H1 (cell line): ENCODE measurements at regions not wholly inside any gene's neighbourhood (a gene's known extent, or its start where the extent isn't known, plus 50 kb on each side); places are given as distances from the start of the nearest gene placed in this dataset.

Experiments used
- CTCF ChIA-PET: fragments of 300-600 bp; sonication (Branson Sonifier 250); formaldehyde crosslinking; loops from one replicate; lab custom pipeline; 2021; ENCODE audit not compliant: partially characterized antibody; lab: Charles Lee
- POLR2A ChIA-PET: fragments of 300-600 bp; sonication (Branson Sonifier 250); formaldehyde crosslinking; loops from one replicate; lab custom pipeline; 2021; ENCODE audit warnings: inconsistent platforms; ENCODE audit not compliant: partially characterized antibody; lab: Charles Lee
- DNase-seq, 2 experiments: peaks; one replicate each; pipeline versions ENCODE4 v3.0.0 to v3.0.0-alpha.2; 2010 to 2022; ENCODE audit warnings: low spot score in 2 of 2, low read depth in 1 of 2, mixed read lengths in 1 of 2
- FAIRE-seq: peaks from 2 replicates; lab custom pipeline; 2011; peaks lifted over from hg19 to GRCh38; lab: Jason Lieb, UNC
- H2AFZ ChIP-seq: 2 replicates; pipeline ENCODE4 v1.8.1; 2012; ENCODE audit warnings: low read length, inconsistent platforms
- H2AK5ac ChIP-seq: 2 replicates; pipeline ENCODE4 v1.6.1; 2013; ENCODE audit warnings: low read depth, low read length
- H2BK120ac ChIP-seq: replicated peaks from 2 replicates; pipeline ENCODE3; 2013; ENCODE audit warnings: low read depth, low read length, inconsistent platforms
- H2BK12ac ChIP-seq: 2 replicates; pipeline ENCODE4 v1.6.1; 2013; ENCODE audit warnings: low read depth, low read length
- H2BK15ac ChIP-seq: 2 replicates; pipeline ENCODE4 v1.6.1; 2013; ENCODE audit warnings: low read length
- H2BK20ac ChIP-seq: 2 replicates; pipeline ENCODE4 v1.6.1; 2013; ENCODE audit warnings: low read length
- H2BK5ac ChIP-seq: 2 replicates; pipeline ENCODE4 v1.6.1; 2013; ENCODE audit warnings: low read depth, low read length
- H3K14ac ChIP-seq: 2 replicates; pipeline ENCODE4 v1.6.1; 2013; ENCODE audit warnings: inconsistent platforms; ENCODE audit not compliant: insufficient read length
- H3K18ac ChIP-seq: 2 replicates; pipeline ENCODE4 v1.6.1; 2013; ENCODE audit warnings: low read length; ENCODE audit errors: extremely low read depth
- H3K23ac ChIP-seq: 2 replicates; pipeline ENCODE4 v1.6.1; 2013; ENCODE audit warnings: inconsistent platforms; ENCODE audit not compliant: insufficient read length
- H3K23me2 ChIP-seq: 2 replicates; pipeline ENCODE4 v1.6.1; 2013; ENCODE audit warnings: low read depth, low read length
- H3K27ac ChIP-seq: 2 replicates; pipeline ENCODE4 v1.6.1; 2011; ENCODE audit warnings: low read depth, low read length, inconsistent platforms
- H3K27me3 ChIP-seq, 4 experiments: replicated peaks in 1 of 4; 1 replicate in 1 of 4; 2 replicates in 3 of 4; pipeline versions ENCODE4 v1.6.1 to v1.8.1; 2011 to 2013; ENCODE audit warnings: low read length in 3 of 4, mild to moderate bottlenecking in 3 of 4, inconsistent platforms in 2 of 4, mixed read lengths in 2 of 4, moderate library complexity in 1 of 4; ENCODE audit not compliant: control insufficient read depth in 3 of 4, insufficient read depth in 3 of 4; ENCODE audit errors: extremely low read depth in 1 of 4
- H3K36me3 ChIP-seq, 4 experiments: 2 replicates each; pipeline versions ENCODE4 v1.6.1 to v1.8.1; 2011 to 2013; ENCODE audit warnings: mild to moderate bottlenecking in 4 of 4, low read length in 3 of 4, moderate library complexity in 2 of 4, control low read depth in 1 of 4, inconsistent platforms in 1 of 4; ENCODE audit not compliant: insufficient read depth in 4 of 4, control insufficient read depth in 2 of 4
- H3K4ac ChIP-seq: replicated peaks from 2 replicates; pipeline ENCODE3; 2013; ENCODE audit warnings: low read length, low read depth, mixed read lengths, inconsistent platforms; ENCODE audit not compliant: insufficient read length
- H3K4me1 ChIP-seq, 4 experiments: replicated peaks in 1 of 4; 1 replicate in 1 of 4; 2 replicates in 3 of 4; pipeline versions ENCODE4 v1.6.1 to v1.8.1; 2011 to 2013; ENCODE audit warnings: low read length in 3 of 4, inconsistent platforms in 2 of 4, mixed read lengths in 1 of 4; ENCODE audit not compliant: insufficient read depth in 4 of 4, control insufficient read depth in 3 of 4
- H3K4me2 ChIP-seq, 2 experiments: 2 replicates each; pipeline versions ENCODE4 v1.6.1 to v1.8.1; 2011 to 2013; ENCODE audit warnings: low read depth in 2 of 2, low read length in 2 of 2, control low read depth in 1 of 2, inconsistent platforms in 1 of 2, mild to moderate bottlenecking in 1 of 2; ENCODE audit not compliant: insufficient read depth in 1 of 2
- H3K4me3 ChIP-seq, 4 experiments: fragments of 200-600, 300-600 bp in 1 of 4; sonication (generic), shearing (Covaris generic), sonication (Bioruptor Twin) in 1 of 4; 2 replicates each; pipeline versions ENCODE4 v1.5.1 to v1.8.1; 2011 to 2016; ENCODE audit warnings: low read length in 4 of 4, low read depth in 3 of 4, control low read depth in 2 of 4, inconsistent platforms in 2 of 4, mild to moderate bottlenecking in 2 of 4, mixed read lengths in 1 of 4, moderate library complexity in 1 of 4; ENCODE audit not compliant: insufficient read depth in 2 of 4; ENCODE audit errors: extremely low read depth in 1 of 4
- H3K56ac ChIP-seq: replicated peaks from 2 replicates; pipeline ENCODE3; 2013; ENCODE audit warnings: low read depth, mild to moderate bottlenecking, mixed read lengths, low read length, inconsistent platforms; ENCODE audit not compliant: insufficient read length
- H3K79me1 ChIP-seq: 2 replicates; pipeline ENCODE4 v1.6.1; 2013; ENCODE audit warnings: low read depth, low read length, control low read depth
- H3K79me2 ChIP-seq, 2 experiments: 2 replicates each; pipeline versions ENCODE4 v1.6.1 to v1.8.1; 2012 to 2013; ENCODE audit warnings: low read length in 2 of 2, mild to moderate bottlenecking in 2 of 2, inconsistent platforms in 1 of 2; ENCODE audit not compliant: insufficient read depth in 2 of 2, control insufficient read depth in 1 of 2
- H3K9ac ChIP-seq, 4 experiments: replicated peaks in 1 of 4; 1 replicate in 1 of 4; 2 replicates in 3 of 4; pipeline versions ENCODE4 v1.6.1 to v1.8.1; 2011 to 2013; ENCODE audit warnings: low read depth in 3 of 4, low read length in 3 of 4, control low read depth in 2 of 4, mild to moderate bottlenecking in 2 of 4, moderate library complexity in 2 of 4, inconsistent platforms in 1 of 4; ENCODE audit errors: extremely low read depth in 1 of 4
- H3K9me3 ChIP-seq, 2 experiments: 2 replicates each; pipeline versions ENCODE4 v1.6.1 to v1.8.1; 2012 to 2013; ENCODE audit warnings: mild to moderate bottlenecking in 2 of 2, moderate library complexity in 2 of 2, control low read depth in 1 of 2, inconsistent platforms in 1 of 2, low read depth in 1 of 2, low read length in 1 of 2, mixed read lengths in 1 of 2; ENCODE audit not compliant: insufficient read depth in 2 of 2
- H4K20me1 ChIP-seq, 2 experiments: replicated peaks in 1 of 2; 2 replicates each; pipeline versions ENCODE3 to v1.8.1; 2011 to 2013; ENCODE audit warnings: inconsistent platforms in 2 of 2, low read length in 2 of 2, mild to moderate bottlenecking in 1 of 2; ENCODE audit not compliant: insufficient read depth in 2 of 2, control insufficient read depth in 1 of 2
- H4K5ac ChIP-seq: 2 replicates; pipeline ENCODE4 v1.6.1; 2013; ENCODE audit warnings: low read length, low read depth, mixed read lengths, inconsistent platforms; ENCODE audit not compliant: insufficient read length
- H4K8ac ChIP-seq: 2 replicates; pipeline ENCODE4 v1.8.0; 2013; ENCODE audit warnings: mild to moderate bottlenecking, moderate library complexity, low read length, inconsistent platforms; ENCODE audit not compliant: insufficient read depth; ENCODE audit errors: extremely low read depth
- H4K91ac ChIP-seq: replicated peaks from 2 replicates; pipeline ENCODE3; 2013; ENCODE audit warnings: low read length, mixed read lengths, inconsistent platforms; ENCODE audit not compliant: insufficient read length
- ASH2L ChIP-seq: fragments of 200-600, 300-600 bp; sonication (generic); IDR thresholded peaks from one replicate; pipeline ENCODE4 v1.7.1; 2017; ENCODE audit warnings: low read length
- KDM5A ChIP-seq: fragments of 200-600 bp; IDR thresholded peaks from 2 replicates; pipeline ENCODE4 v1.7.1; 2012; ENCODE audit warnings: mild to moderate bottlenecking, low read length, inconsistent platforms, mixed read lengths
- POU5F1 ChIP-seq: IDR thresholded peaks from 2 replicates; pipeline ENCODE4 v1.6.1; 2011; ENCODE audit warnings: low read depth, mild to moderate bottlenecking, low read length, moderate library complexity
- SIX5 ChIP-seq: IDR thresholded peaks from 2 replicates; pipeline ENCODE4 v1.6.1; 2011; ENCODE audit warnings: mild to moderate bottlenecking, low read depth, low read length
- ZNF274 ChIP-seq: IDR thresholded peaks from 2 replicates; pipeline ENCODE4 v1.7.0; 2012; ENCODE audit warnings: low read length, borderline replicate concordance; ENCODE audit errors: extremely low read depth
- WGBS, 2 experiments: shearing (Covaris generic) in 1 of 2; methylation state at CpG; one replicate each; pipeline versions ENCODE4 v1.1.6 to v1.1.7; 2013 to 2015; ENCODE audit warnings: low lambda C conversion rate in 2 of 2, mixed read lengths in 2 of 2, inconsistent platforms in 1 of 2, low coverage in 1 of 2, missing lambda C conversion rate in 1 of 2; ENCODE audit not compliant: insufficient replicate concordance in 2 of 2, insufficient coverage in 1 of 2, insufficient read length in 1 of 2; ENCODE audit errors: extremely low coverage in 1 of 2, missing lambda C conversion rate in 1 of 2; 5-methylcytosine and 5-hydroxymethylcytosine counted together
- TF ChIP-seq, protein P1 (sequence below): IDR thresholded peaks from 2 replicates; pipeline ENCODE4 v1.6.1; 2012; ENCODE audit warnings: inconsistent platforms

DNA sequence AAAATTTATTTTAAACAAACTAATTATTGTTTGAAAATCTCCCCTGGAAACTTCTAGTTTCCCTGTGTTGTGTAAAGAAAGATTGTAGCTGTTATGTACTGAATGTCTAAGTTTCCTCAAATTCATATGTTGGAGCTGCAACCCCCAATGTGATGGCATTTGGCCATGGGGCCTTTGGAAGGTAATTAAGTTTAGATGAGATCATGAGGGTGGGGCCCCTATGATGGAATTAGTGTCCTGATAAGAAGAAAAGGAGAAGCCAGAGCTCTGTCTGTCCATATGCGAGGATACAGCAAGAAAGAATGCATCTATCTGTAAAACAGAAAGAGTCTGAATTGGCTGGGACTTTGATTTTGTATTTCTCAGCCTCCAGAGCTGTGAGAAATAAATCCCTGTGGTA, 179.5 kb downstream of the STK31 start (continued):
- TF ChIP-seq ASH2L: no peak

DNA sequence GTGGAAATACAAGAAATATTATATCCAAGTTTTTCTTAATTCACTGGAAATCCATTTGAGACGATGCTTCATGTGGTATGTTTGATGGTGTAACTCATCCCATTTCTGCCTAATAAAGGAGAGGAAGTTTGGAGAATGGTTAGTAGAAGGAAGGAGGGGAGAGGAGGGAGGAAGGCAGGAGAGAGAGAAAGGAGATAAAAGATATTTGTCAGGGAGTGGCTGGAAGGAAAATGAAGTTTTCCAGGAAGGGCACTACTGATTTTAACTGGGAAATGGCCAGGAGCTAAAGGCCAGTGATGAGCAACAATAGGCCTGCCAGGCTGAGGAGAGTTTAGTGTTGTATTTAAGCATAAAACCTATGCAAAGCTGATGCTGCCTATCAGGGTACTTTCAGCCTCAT, 182.0 kb downstream of the STK31 start:
- Histone ChIP-seq H3K56ac (no peak overlapping the region), H4K8ac (no peak overlapping the region), H4K91ac (no peak overlapping the region), H2AFZ (no peak overlapping the region), H3K18ac (no peak overlapping the region), H3K14ac (no peak overlapping the region), H3K27me3 (no peaks in the 10 kb centered on the region; a peak in 1 of 7 replicates), H3K79me1 (no peaks in the 10 kb centered on the region), H3K23me2 (no peaks in the 10 kb centered on the region), H3K4me1 (peaks cover 0 to 3% (median 0%) of the 10 kb centered on the region in 4 experiments; a peak in 2 of 7 replicates), H3K9ac (no peak overlapping the region), H3K23ac (no peak overlapping the region), H3K36me3 (no peaks in the 10 kb centered on the region), H2BK12ac (no peak overlapping the region), H3K27ac (no peak overlapping the region), H3K4me2 (no peak overlapping the region), H4K5ac (no peak overlapping the region), H2BK120ac (no peak overlapping the region), H3K79me2 (no peaks in the 10 kb centered on the region), H3K4ac (no peak overlapping the region), H2AK5ac (no peak overlapping the region), H4K20me1 (no peaks in the 10 kb centered on the region), H2BK20ac (no peak overlapping the region), H2BK15ac (no peak overlapping the region), H3K9me3 (no peaks in the 10 kb centered on the region), H3K4me3 (no peak overlapping the region), H2BK5ac (no peak overlapping the region)
- ChIA-PET CTCF (interaction anchor here (0.9 to 1.2 kb wide), 2 partner anchors 195 to 426 kb away, joined by 3 read pairs; no protein-coding TSS in a partner anchor), POLR2A (no interaction called here)
- 74% methylated on average over 1 of the region's 1 CpG; no CpG with 5 or more reads in 1 of the 2 experiments for WGBS, 2 experiments
- TF ChIP-seq SIX5: no peak
- TF ChIP-seq KDM5A: no peak
- TF ChIP-seq ZNF274: no peak
- no peak for TF ChIP-seq POU5F1
- TF ChIP-seq, protein P1, sequence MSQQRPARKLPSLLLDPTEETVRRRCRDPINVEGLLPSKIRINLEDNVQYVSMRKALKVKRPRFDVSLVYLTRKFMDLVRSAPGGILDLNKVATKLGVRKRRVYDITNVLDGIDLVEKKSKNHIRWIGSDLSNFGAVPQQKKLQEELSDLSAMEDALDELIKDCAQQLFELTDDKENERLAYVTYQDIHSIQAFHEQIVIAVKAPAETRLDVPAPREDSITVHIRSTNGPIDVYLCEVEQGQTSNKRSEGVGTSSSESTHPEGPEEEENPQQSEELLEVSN: no peak
- DNase-seq (no peak), FAIRE-seq (no peak)
